NOMO-1 treated with dmso at 0.1 percent for 144 hours (cell line): ENCODE measurements at regions not wholly inside any gene's neighbourhood (a gene's known extent, or its start where the extent isn't known, plus 50 kb on each side); places are given as distances from the start of the nearest gene placed in this dataset.

ENCODE experiments used
- DNase-seq: peaks from one replicate; lab custom pipeline; 2025; ENCODE audit not compliant: unreplicated experiment; lab: John Stamatoyannopoulos, UW

DNA sequence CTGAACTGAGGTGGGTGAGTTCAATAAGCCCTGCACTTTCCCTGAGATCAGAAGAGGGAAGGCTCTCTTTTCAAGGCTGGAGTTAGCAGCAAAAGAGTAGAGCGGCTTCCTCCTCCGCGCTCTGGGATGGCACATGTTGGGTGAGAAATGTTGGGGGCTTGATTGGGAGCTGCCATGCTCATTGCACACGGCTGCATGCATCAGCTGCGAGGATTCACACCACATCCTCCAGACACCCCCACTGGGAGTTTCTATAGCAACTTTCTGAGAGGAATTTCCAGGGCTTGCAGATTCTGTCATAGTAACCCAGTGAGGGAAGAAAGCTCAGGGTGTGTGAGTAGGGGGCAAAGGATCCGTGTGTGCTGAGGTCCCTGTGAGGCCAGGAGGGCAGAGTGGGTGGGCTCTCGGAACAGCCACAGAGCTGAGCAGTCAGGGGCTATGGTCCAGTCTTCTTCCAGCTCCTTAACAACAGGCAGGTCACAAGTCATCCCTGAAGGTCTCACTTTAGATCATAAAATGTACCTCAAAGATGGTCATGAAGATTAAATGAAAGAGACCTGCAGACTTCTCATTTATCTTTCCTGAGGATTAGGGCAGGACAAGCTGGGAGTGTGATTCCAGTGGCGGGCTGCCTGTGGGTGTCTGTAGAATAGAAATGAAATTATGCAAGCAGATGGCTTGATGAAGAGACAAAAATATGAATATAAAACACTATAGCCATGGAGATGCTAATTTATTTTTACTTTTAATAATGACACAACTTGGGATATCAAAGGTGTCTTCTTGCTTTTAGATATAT lies 75.7 kb upstream of the CHRNA7 start:
- no peak for DNase-seq

DNA sequence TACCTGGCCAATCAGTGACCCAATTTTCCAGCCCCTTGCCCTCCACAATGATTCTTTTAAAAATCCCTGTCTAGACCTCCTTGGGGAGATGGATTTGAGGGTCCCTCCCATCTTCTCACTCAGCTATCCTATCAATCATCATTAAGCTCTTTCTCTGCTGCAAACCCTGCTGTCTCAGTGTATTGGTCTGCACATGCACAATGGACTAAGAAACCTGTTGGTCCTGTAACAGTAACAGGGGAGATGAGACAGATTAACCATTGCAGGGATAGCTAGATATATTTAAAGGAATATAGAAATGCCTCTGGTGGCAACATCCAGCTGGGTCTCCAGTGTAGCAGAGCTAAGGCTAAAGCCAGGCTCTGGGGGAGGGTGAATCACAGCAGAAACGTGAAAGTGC lies 74.6 kb upstream of the CHRNA7 start:
- no peak for DNase-seq

DNA sequence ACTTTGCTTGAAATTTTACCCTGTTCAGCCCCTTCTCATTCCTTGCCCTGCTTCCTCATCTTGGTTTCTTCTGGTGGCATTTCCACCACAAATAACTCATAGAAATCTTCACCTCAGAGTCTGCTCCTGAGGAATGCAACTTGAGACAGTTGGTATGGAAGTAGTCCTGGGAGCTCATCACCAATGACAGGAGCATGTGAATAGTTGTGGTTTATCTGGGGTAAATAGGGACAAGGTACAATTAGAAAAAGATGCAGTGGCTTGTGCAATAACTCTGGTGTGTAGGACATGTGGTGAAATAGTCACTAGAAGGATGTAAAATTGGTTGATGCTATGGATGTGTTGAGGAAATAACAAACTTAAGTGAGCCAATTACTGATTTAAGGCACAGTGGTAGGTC lies 72.7 kb upstream of the CHRNA7 start:
- no peak for DNase-seq

GRCh38 chr15:31964586-31965307 lies 65.6 kb upstream of the CHRNA7 start:
- no peak for DNase-seq

DNA sequence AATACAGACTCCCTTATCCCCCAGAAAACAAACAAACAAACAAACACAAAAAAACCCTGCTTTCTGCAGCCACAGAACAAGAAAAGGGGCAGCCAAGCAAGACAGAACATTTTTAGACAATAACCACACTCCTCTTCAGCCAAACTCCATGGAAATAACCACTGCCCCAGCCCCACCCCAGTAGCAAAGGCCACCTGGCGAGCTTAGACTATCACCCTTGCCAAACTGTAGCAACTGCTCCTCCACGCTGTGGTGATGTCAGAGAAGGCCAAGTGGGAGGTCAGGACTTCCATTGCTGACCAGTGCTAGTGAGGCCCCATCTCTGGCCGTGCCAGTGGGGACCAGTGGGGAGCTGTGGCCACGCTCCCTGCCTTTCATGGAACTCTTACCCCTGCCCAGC lies 60.3 kb upstream of the CHRNA7 start:
- DNase-seq: no peak

DNA sequence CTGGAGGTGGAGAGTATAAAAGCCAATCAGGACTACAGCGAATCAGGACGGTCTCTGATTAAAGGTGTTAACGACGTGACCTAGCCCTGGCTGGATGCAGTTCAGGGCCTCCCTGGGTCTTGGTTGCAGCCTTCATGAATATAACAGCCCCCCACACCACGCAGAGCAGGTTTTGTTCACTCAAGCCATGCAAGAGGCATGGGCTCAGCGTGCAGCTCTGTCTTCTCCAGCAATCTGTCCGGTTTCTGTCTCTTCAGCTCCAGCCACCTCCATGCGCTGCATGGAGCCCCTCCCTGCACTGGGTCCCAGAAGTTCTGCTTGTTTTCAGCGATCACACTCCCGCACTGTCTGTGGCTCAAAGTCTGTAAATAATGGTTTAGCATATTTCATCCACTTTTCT lies 57.1 kb upstream of the CHRNA7 start:
- no peak for DNase-seq

DNA sequence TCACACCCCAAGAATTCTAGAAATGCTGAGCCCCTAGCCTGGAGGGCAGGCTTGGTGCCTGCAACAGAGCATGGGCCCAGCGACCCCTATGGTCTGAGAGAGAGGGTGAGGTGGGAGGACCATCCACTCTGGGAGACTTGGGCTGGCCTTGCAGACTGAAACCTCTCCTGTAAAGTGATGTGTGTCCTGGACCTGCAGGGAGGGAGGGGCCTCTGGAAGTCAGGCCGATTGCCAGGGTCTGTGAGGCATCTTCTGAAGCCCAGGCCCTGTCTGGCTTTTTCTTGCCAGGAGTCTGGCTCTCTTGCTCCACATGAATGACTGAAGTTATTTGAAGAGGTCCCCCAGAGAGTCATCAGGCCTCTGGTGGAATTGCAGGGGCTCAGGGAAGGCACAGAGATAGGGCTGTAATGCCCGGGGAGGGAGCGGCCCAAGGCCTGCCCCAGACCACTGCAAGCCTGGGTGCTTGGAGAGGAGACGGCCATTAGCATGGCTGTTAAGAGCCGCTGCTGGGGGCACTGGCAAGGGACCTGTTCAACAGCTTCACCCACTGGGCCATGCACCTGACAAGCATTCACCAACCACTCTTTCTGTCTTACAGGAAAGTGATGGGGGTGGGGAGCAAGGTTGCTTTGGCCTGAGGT lies 56.0 kb upstream of the CHRNA7 start:
- DNase-seq: no peak

GRCh38 chr15:31974855-31975829 lies 55.2 kb upstream of the CHRNA7 start:
- DNase-seq: no peak

GRCh38 chr15:31975830-31976229 lies 54.5 kb upstream of the CHRNA7 start:
- DNase-seq: no peak

GRCh38 chr15:31977138-31977537 lies 53.2 kb upstream of the CHRNA7 start:
- no peak for DNase-seq

GRCh38 chr15:31977812-31978661 lies 52.3 kb upstream of the CHRNA7 start:
- no peak for DNase-seq
